ENCODE measurements at regions not wholly inside any gene's neighbourhood (a gene's known extent, or its start where the extent isn't known, plus 50 kb on each side); places are given as distances from the start of the nearest gene placed in this dataset.

DNA sequence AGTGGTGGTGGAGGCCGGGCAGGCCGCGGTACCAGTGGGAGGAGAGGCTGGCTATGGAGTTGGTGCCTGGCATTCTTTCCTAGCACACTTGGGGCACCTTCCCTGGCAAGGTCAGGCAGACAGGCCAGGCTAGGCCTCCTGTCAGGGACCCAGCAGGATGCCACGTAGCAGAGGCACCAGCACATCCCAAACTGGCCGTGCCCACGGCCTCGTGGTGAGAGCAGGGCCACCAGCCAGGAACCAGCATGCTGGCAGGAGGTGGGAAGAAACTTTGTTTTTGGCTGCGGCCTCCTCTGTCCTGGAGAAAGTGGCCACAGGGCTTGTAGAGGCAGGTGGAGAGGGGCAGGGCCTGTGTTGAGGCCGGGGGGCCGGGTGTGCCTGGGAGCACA lies 57.6 kb upstream of the CBFA2T3 start:
- no peak overlapping the region for H2AFZ ChIP-seq (ENCODE audit: low read depth)
- TF ChIP-seq, protein P1, sequence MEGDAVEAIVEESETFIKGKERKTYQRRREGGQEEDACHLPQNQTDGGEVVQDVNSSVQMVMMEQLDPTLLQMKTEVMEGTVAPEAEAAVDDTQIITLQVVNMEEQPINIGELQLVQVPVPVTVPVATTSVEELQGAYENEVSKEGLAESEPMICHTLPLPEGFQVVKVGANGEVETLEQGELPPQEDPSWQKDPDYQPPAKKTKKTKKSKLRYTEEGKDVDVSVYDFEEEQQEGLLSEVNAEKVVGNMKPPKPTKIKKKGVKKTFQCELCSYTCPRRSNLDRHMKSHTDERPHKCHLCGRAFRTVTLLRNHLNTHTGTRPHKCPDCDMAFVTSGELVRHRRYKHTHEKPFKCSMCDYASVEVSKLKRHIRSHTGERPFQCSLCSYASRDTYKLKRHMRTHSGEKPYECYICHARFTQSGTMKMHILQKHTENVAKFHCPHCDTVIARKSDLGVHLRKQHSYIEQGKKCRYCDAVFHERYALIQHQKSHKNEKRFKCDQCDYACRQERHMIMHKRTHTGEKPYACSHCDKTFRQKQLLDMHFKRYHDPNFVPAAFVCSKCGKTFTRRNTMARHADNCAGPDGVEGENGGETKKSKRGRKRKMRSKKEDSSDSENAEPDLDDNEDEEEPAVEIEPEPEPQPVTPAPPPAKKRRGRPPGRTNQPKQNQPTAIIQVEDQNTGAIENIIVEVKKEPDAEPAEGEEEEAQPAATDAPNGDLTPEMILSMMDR (conservative IDR thresholded peaks at IDR 0.05; ENCODE audit: low read depth, low read length), result no peak
- H4K20me1 ChIP-seq (ENCODE audit: insufficient read depth), result no peaks in the 10 kb centered on the region
- H3K27me3 ChIP-seq (ENCODE audit: insufficient read depth, low read depth), result peaks cover 76% of the 10 kb centered on the region
- no peaks in the 10 kb centered on the region for H3K36me3 ChIP-seq (ENCODE audit: insufficient read depth)
- no peak overlapping the region for H3K4me3 ChIP-seq (IDR thresholded peaks at IDR 0.05; ENCODE audit: insufficient read depth, low read depth, low read length)
- H3K4me2 ChIP-seq, result no peak overlapping the region
- H3K27ac ChIP-seq, result no peak overlapping the region
- no peak overlapping the region for H3K9ac ChIP-seq
- no peaks in the 10 kb centered on the region for H3K79me2 ChIP-seq (ENCODE audit: insufficient read depth, low read depth)
- H3K4me1 ChIP-seq (ENCODE audit: low read depth, poor library complexity, severe bottlenecking), result no peaks in the 10 kb centered on the region

DNA sequence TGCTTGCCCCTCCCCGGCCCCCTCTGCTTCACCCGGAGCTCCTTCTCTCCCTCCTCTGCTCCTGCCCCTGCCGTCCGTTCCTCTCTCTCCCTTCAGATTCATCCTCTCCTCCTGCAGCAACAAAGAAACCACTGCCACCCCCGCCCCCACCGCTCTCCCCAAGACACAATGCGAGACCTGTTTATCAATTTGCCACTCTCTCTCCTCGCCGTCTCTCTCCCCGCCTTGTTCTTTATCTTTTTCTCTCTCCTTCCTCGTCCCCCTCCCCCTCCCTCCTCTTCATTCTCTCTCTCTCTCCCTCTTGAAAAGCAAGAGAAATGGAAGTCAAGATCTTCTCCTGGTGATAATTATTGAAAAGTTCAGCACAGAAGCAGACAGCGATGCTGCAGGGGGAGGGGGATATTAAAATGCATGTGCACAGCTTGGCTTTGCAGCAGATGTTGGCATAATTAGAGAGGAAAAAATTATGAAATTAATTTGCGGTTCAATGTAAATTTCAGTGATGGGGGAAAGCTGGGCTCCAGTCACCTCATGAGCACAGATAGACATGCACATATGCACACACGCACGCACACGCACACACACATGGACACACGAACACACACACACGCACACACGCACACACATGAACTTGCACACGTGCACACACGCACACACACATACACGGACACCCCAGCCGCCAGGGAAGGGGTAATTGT lies 58.1 kb upstream of the CBFA2T3 start:
- Histone ChIP-seq H4K20me1 (ENCODE audit: insufficient read depth) (no peaks in the 10 kb centered on the region), H3K27ac (no peak overlapping the region), H2AFZ (ENCODE audit: low read depth) (no peak overlapping the region), H3K36me3 (ENCODE audit: insufficient read depth) (no peaks in the 10 kb centered on the region), H3K4me1 (ENCODE audit: low read depth, poor library complexity, severe bottlenecking) (no peaks in the 10 kb centered on the region), H3K4me3 (IDR thresholded peaks at IDR 0.05; ENCODE audit: insufficient read depth, low read depth, low read length) (no peak overlapping the region), H3K79me2 (ENCODE audit: insufficient read depth, low read depth) (no peaks in the 10 kb centered on the region), H3K27me3 (ENCODE audit: insufficient read depth, low read depth) (peaks cover 80% of the 10 kb centered on the region), H3K9ac (no peak overlapping the region), H3K4me2 (no peak overlapping the region)
- TF ChIP-seq, protein P1 (conservative IDR thresholded peaks at IDR 0.05; ENCODE audit: low read depth, low read length), result no peak

DNA sequence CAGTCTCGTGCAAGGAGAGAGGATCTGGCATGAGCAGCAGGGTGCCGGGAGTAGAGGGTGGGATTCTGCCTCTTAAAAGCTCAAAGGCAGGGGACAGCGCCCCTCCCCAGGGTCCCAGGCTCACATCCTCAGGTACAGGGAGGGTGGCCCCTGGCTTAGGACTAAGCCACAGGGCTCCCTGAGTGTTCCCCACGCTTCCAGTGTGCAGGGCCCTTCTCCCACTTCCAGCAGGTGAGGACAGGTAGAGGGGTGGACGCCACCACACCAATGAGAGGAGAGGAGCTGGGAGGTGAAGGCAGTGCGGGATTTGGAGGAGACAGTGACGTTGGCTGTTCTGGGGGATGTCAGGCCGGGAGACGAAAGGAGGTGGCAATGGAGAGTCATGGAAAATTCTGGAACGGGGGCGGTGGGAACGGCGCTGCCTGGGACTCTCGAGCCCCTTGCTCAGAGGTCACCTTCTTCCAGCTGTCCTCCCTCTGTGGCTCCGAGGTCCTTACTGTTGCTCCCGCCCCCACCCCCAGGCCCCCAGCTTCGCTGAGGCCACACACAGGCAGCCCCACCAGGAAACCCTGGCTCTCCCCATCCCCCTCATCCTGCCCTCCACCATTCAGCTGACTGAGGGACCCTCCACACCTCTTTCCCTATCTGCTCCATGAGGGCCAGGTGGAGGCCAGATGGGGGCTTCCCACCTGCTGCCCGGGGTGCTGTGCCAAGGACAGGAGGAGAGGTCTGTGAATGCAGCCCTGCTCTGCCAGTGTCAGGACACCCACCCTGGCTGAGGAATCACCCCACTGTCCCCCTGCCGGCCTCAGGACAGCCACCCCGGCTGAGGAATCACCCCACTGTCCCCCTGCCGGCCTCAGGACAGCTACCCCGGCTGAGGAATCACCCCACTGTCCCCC lies 57.7 kb upstream of the ACSF3 start:
- Histone ChIP-seq H3K4me1 (ENCODE audit: low read depth, poor library complexity, severe bottlenecking) (no peaks in the 10 kb centered on the region), H4K20me1 (ENCODE audit: insufficient read depth) (no peaks in the 10 kb centered on the region), H3K27ac (no peak overlapping the region), H3K4me3 (IDR thresholded peaks at IDR 0.05; ENCODE audit: insufficient read depth, low read depth, low read length) (no peak overlapping the region), H3K79me2 (ENCODE audit: insufficient read depth, low read depth) (no peaks in the 10 kb centered on the region), H2AFZ (ENCODE audit: low read depth) (no peak overlapping the region), H3K4me2 (no peak overlapping the region), H3K9ac (no peak overlapping the region), H3K36me3 (ENCODE audit: insufficient read depth) (no peaks in the 10 kb centered on the region), H3K27me3 (ENCODE audit: insufficient read depth, low read depth) (peaks cover 80% of the 10 kb centered on the region)
- TF ChIP-seq, protein P1 (conservative IDR thresholded peaks at IDR 0.05; ENCODE audit: low read depth, low read length), result no peak

DNA sequence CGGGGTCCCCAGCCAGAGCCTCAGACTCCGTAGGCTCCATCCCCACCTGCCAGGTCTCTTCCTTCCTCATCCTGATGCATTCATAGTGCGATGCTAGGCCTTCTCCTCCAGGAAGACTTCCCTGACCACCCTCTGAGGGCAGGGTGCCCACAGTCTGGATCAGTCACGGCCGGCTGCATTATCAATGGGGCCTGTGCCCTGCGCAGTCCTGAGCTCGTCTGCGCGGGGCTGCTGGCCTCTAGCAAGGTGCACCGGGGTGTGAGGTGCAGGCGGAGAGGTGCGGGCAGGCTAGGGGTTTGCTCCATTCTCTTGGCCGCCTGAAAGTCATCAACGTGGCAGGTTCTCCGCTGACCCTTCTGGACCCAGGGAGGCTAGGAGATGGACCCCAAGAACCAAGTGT lies 56.9 kb upstream of the ACSF3 start:
- Histone ChIP-seq H4K20me1 (ENCODE audit: insufficient read depth) (no peaks in the 10 kb centered on the region), H3K79me2 (ENCODE audit: insufficient read depth, low read depth) (no peaks in the 10 kb centered on the region), H3K27me3 (ENCODE audit: insufficient read depth, low read depth) (peaks cover 77% of the 10 kb centered on the region), H3K4me3 (IDR thresholded peaks at IDR 0.05; ENCODE audit: insufficient read depth, low read depth, low read length) (no peak overlapping the region), H3K4me2 (no peak overlapping the region), H2AFZ (ENCODE audit: low read depth) (no peak overlapping the region), H3K36me3 (ENCODE audit: insufficient read depth) (no peaks in the 10 kb centered on the region), H3K4me1 (ENCODE audit: low read depth, poor library complexity, severe bottlenecking) (no peaks in the 10 kb centered on the region), H3K9ac (no peak overlapping the region), H3K27ac (no peak overlapping the region)
- TF ChIP-seq, protein P1 (conservative IDR thresholded peaks at IDR 0.05; ENCODE audit: low read depth, low read length), result no peak

Data from KMS-11 (cell line).